DMS79 (cell line): ENCODE measurements at regions not wholly inside any gene's neighbourhood (a gene's known extent, or its start where the extent isn't known, plus 50 kb on each side); places are given as distances from the start of the nearest gene placed in this dataset.
A peak's percentile ranks its signal among the peaks of the same experiment; 100 is the strongest.

Experiments
- DNase-seq: peaks from one replicate; lab custom pipeline; 2025; lab: John Stamatoyannopoulos, UW

DNA sequence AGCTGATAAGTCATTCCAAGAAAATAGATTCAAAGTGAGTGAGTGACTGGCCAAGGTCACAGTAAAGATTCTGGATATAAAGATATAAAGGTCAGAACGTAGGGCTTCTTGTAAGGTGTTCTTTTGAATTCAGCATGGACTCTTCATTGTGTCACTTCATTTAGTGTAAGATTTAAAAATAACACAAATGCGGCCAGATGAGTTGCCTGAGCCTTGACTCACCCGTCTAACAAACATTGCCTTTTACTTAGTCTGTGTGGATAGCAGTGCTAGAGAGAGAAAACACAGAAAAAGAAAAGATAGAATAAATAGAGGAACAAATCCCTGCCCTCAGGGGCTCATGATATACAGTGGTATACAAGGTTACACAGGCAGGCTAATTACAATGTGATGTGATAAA, 223.4 kb downstream of the PLPP3 start:
- no peak for DNase-seq

- DNase-seq, result no peak
These were observed 223.9 kb downstream of the PLPP3 start for GRCh38 chr1:56355422-56355821.

GRCh38 chr1:56345831-56346230, 233.5 kb downstream of the PLPP3 start:
- no peak for DNase-seq

GRCh38 chr1:56340977-56341376, 238.4 kb downstream of the PLPP3 start:
- no peak for DNase-seq

DNA sequence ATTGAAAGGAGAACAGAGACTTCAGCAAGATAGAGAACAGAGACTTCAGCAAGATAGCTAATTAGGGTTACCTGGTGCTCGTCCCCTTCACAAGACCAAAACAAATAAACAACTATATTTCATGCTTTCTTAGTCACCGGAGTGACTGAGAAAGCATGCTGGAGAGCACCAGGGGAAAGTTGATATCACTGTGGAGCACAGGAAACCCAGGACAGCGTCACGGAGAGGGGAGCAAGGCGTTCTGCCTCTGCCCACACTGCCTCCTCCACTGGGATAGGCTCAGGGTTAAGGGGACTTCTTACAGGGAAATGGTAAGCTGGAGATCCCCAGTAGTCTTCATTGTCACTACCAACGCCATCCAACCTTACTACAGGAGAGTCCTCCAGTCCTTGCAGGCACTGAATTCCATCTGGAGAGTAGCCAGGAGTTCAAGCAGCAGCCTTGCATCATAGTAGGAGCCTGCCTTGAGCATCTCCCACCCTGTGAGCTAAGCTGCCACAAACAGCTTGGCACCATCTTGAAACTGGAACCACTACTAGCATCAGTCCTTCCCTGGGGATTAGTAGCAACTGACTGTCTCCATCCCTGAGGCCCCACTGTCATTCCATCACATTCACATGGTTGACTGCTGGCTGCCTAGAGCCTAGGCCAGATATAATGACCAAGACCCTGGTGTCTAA, 239.4 kb downstream of the PLPP3 start:
- DNase-seq, result no peak

DNA sequence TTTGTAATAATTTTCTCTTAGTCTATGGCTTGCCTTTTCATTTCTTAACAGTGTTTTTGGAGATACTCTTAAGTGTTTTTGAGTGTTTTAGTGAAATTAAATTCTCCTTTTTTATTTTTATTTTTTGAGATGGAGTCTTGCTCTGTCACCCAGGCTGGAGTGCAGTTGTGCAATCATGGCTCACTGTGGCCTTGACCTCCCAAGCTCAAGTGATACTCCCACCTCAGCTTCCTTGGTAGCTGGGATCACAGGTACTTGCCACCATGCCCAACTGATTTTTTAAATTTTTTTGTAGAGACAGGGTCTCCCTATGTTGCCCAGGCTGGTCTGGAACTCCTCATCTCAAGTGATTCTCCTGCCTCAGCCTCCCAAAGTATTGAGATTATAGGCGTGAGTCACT, 240.3 kb downstream of the PLPP3 start:
- no peak for DNase-seq

DNA sequence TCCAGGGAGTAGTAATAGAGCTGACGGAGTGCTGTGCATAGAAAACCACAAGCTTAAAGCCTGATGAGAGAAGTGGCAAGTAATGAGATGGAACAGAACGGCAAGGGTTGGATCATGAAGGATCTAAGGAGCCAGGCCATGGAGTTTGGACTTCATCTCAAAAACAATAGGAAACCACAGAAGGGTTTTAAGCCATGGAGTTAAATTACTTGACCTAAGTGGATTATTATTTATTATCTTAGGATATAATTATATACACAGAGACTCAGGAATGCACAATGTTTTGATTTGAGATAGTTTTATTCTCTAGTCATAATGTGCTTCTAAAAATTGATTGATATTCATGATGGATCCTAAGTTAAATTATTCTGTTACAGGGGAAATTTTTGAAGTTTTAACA, 242.4 kb downstream of the PLPP3 start:
- DNase-seq, result peak; percentile 51

DNA sequence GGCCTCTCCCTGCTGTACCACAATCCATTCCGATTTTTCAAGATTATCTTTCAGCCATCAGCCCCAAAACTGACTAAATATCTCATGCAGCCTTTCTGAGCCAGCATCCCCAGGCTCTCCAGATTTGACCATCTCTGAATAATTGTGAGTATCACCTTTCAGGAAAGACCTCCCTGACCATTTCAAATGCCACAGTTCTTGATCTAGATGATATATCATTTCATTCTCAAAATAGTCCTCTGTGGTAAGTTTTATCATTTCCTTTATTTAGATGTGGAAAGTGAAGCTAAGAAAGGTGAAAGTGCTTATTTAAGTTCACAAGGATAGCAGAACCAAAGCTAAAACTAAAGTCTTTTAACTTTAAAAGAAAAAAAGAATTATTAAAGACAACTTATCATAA, 244.0 kb downstream of the PLPP3 start:
- DNase-seq, result no peak

DNA sequence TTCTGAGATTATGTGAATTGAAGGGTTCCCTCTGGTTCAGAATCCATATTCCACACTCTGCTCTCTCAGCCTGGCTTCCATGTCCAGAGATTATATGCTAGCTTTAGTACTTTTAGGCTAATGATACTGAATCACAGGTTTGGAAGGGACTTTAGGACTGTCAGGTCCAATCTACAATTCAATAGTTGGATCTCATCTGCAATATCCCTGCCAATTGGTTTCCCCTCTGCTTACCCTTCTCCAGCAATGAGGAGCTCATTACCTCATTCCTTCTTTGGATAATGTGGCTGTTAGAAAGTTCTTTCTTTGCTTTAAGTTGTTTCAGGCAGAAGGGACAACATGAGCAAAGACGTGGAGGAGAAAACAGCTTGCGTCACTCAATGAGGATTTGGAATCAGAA, 245.3 kb downstream of the PLPP3 start:
- DNase-seq, result no peak

DNA sequence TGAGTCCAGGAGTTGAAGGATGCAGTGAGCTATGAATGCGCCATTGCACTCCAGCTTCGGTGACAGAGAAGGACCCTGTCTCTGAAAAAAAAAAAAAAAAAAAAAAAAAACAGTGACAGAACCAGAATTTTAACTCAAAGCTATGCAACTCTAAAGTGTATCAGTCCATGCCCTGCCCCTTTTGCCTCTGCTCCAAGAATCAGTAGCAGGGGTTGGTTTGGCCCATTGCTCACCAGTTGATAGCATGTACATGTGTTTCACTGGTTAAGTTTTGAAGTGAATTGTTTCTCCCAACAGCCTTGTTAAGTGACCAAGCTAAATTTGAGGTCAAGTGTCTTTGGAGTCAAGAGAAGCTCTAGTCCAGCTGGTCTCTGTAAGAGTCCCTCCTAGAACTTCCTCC, 245.9 kb downstream of the PLPP3 start:
- DNase-seq, result no peak

GRCh38 chr1:56331892-56332567, 247.3 kb downstream of the PLPP3 start:
- no peak for DNase-seq

GRCh38 chr1:56331207-56331891, 248.0 kb downstream of the PLPP3 start:
- no peak for DNase-seq

- DNase-seq, result no peak
These were observed 248.9 kb downstream of the PLPP3 start for GRCh38 chr1:56330391-56331026.

GRCh38 chr1:56329970-56330369, 249.4 kb downstream of the PLPP3 start:
- no peak for DNase-seq

DNA sequence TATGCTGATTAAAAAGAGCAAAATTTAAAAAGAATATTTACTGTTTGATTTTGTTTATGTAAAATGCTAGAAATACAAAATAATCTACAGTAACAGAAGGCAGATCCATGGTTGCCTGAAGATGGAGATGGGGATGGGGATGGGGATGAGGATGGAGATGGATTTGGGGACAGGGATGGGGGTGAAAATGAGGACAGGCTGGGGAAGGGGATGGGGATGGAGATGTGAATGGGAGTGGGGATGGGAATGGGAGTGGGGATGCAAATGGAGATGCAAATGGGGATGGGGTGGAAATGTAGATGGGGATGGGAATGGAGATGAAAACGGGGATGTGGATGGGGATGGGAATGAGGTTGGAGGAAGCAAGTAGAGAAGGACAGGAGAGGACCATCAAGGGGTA, 252.2 kb downstream of the PLPP3 start:
- no peak for DNase-seq

DNA sequence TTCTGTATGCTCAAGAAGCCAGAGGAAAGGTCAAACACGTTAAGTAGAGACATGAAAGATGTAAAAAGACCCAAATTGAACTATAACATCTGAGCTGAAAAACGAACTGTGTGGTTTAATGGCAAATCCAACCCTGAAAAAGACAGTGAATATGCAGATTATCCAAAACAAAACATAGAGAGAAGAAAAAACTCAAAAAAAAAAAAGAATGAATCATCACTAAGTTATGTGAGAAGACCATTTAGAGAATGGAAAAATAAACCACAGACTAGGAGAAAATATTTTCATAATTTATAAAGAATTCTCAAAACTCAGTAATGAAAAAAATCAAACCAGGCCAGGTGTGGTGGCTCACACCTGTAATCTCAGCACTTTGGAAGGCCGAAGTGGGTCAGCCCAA, 253.3 kb downstream of the PLPP3 start:
- DNase-seq, result no peak

DNA sequence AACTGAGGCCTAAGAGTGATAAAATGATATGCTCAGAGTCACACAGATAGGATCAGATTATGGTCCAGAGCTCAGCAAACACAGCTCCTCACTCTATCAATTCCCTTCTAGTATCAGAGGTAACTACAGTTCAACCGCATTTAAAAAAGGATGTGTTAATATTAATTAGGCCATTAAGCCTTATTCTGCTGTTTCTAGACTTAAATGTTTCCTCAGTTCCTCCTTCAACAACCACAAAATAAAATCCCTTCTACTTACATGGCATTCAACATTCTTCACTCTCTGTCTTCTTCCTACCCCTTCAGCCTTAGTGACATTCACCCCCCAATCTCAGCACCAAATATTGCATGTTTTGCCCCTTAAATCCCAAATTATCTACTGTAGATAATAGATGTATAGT, 254.9 kb downstream of the PLPP3 start:
- no peak for DNase-seq

DNA sequence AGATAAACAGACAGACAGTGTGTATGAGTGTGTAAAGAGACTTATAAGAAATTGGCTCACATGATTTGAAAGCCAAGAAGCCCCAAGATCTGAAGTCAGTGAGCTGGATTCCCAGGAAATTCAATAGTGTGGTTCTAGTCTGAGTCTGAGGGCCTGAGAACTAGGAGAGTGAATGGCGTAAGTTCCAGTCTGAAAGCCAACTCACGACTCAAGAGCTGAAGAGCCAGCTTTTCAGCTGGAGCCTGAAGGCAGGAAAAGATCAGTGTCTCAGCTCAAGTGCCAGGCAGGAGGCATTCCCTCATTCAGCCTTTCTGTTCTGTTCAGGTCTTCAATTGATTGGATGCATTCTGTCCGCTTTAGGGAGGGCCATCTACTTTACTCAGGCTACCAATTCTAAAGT, 257.2 kb downstream of the PLPP3 start:
- DNase-seq, result no peak

- DNase-seq, result no peak
These were observed 258.2 kb downstream of the PLPP3 start for GRCh38 chr1:56321150-56321490.

- no peak for DNase-seq
These were observed 258.8 kb downstream of the PLPP3 start for GRCh38 chr1:56320464-56321149.

- no peak for DNase-seq
These were observed 261.6 kb downstream of the PLPP3 start for GRCh38 chr1:56317722-56318121.

DNA sequence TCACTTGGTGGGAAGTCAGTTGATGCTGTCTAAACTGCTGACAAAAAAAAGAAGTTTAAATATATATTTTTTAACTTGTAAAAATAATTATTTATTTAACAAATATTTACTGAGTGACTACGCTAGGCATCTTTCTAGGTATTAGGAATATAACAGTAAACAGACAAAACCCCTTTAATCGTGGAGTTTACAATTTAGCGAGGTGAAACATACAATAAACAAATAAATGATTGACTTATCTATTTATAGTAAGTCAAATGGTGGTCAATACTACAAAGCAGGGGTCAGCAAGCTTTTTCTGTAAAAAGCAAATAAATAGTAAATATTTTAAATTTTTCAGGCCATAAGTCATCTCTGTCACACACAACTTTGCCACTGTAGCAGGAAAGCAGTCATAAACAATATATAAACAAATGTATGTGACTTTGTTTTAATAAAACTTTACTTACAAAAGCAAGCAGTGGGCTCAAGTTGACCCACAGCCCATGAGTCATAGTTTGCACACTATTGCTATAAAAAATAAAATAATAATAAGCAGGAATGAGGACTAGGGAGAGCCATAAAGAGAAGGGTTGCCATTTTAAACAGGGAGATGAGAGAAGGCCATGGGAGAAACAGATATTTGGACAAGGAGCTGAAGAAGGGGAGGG, 263.9 kb downstream of the PLPP3 start:
- DNase-seq, result no peak
